H1 (cell line): ENCODE measurements at regions not wholly inside any gene's neighbourhood (a gene's known extent, or its start where the extent isn't known, plus 50 kb on each side); places are given as distances from the start of the nearest gene placed in this dataset.

Experiments used
- CTCF ChIA-PET: fragments of 300-600 bp; sonication (Branson Sonifier 250); formaldehyde crosslinking; loops from one replicate; lab custom pipeline; 2021; ENCODE audit not compliant: partially characterized antibody; lab: Charles Lee
- POLR2A ChIA-PET: fragments of 300-600 bp; sonication (Branson Sonifier 250); formaldehyde crosslinking; loops from one replicate; lab custom pipeline; 2021; ENCODE audit warnings: inconsistent platforms; ENCODE audit not compliant: partially characterized antibody; lab: Charles Lee
- DNase-seq, 2 experiments: peaks; one replicate each; pipeline versions ENCODE4 v3.0.0 to v3.0.0-alpha.2; 2010 to 2022; ENCODE audit warnings: low spot score in 2 of 2, low read depth in 1 of 2, mixed read lengths in 1 of 2
- FAIRE-seq: peaks from 2 replicates; lab custom pipeline; 2011; peaks lifted over from hg19 to GRCh38; lab: Jason Lieb, UNC
- H2AFZ ChIP-seq: 2 replicates; pipeline ENCODE4 v1.8.1; 2012; ENCODE audit warnings: low read length, inconsistent platforms
- H2AK5ac ChIP-seq: 2 replicates; pipeline ENCODE4 v1.6.1; 2013; ENCODE audit warnings: low read depth, low read length
- H2BK120ac ChIP-seq: replicated peaks from 2 replicates; pipeline ENCODE3; 2013; ENCODE audit warnings: low read depth, low read length, inconsistent platforms
- H2BK12ac ChIP-seq: 2 replicates; pipeline ENCODE4 v1.6.1; 2013; ENCODE audit warnings: low read depth, low read length
- H2BK15ac ChIP-seq: 2 replicates; pipeline ENCODE4 v1.6.1; 2013; ENCODE audit warnings: low read length
- H2BK20ac ChIP-seq: 2 replicates; pipeline ENCODE4 v1.6.1; 2013; ENCODE audit warnings: low read length
- H2BK5ac ChIP-seq: 2 replicates; pipeline ENCODE4 v1.6.1; 2013; ENCODE audit warnings: low read depth, low read length
- H3K14ac ChIP-seq: 2 replicates; pipeline ENCODE4 v1.6.1; 2013; ENCODE audit warnings: inconsistent platforms; ENCODE audit not compliant: insufficient read length
- H3K18ac ChIP-seq: 2 replicates; pipeline ENCODE4 v1.6.1; 2013; ENCODE audit warnings: low read length; ENCODE audit errors: extremely low read depth
- H3K23ac ChIP-seq: 2 replicates; pipeline ENCODE4 v1.6.1; 2013; ENCODE audit warnings: inconsistent platforms; ENCODE audit not compliant: insufficient read length
- H3K23me2 ChIP-seq: 2 replicates; pipeline ENCODE4 v1.6.1; 2013; ENCODE audit warnings: low read depth, low read length
- H3K27ac ChIP-seq: 2 replicates; pipeline ENCODE4 v1.6.1; 2011; ENCODE audit warnings: low read depth, low read length, inconsistent platforms
- H3K27me3 ChIP-seq, 4 experiments: replicated peaks in 1 of 4; 1 replicate in 1 of 4; 2 replicates in 3 of 4; pipeline versions ENCODE4 v1.6.1 to v1.8.1; 2011 to 2013; ENCODE audit warnings: low read length in 3 of 4, mild to moderate bottlenecking in 3 of 4, inconsistent platforms in 2 of 4, mixed read lengths in 2 of 4, moderate library complexity in 1 of 4; ENCODE audit not compliant: control insufficient read depth in 3 of 4, insufficient read depth in 3 of 4; ENCODE audit errors: extremely low read depth in 1 of 4
- H3K36me3 ChIP-seq, 4 experiments: 2 replicates each; pipeline versions ENCODE4 v1.6.1 to v1.8.1; 2011 to 2013; ENCODE audit warnings: mild to moderate bottlenecking in 4 of 4, low read length in 3 of 4, moderate library complexity in 2 of 4, control low read depth in 1 of 4, inconsistent platforms in 1 of 4; ENCODE audit not compliant: insufficient read depth in 4 of 4, control insufficient read depth in 2 of 4
- H3K4ac ChIP-seq: replicated peaks from 2 replicates; pipeline ENCODE3; 2013; ENCODE audit warnings: low read length, low read depth, mixed read lengths, inconsistent platforms; ENCODE audit not compliant: insufficient read length
- H3K4me1 ChIP-seq, 4 experiments: replicated peaks in 1 of 4; 1 replicate in 1 of 4; 2 replicates in 3 of 4; pipeline versions ENCODE4 v1.6.1 to v1.8.1; 2011 to 2013; ENCODE audit warnings: low read length in 3 of 4, inconsistent platforms in 2 of 4, mixed read lengths in 1 of 4; ENCODE audit not compliant: insufficient read depth in 4 of 4, control insufficient read depth in 3 of 4
- H3K4me2 ChIP-seq, 2 experiments: 2 replicates each; pipeline versions ENCODE4 v1.6.1 to v1.8.1; 2011 to 2013; ENCODE audit warnings: low read depth in 2 of 2, low read length in 2 of 2, control low read depth in 1 of 2, inconsistent platforms in 1 of 2, mild to moderate bottlenecking in 1 of 2; ENCODE audit not compliant: insufficient read depth in 1 of 2
- H3K4me3 ChIP-seq, 4 experiments: fragments of 200-600, 300-600 bp in 1 of 4; sonication (generic), shearing (Covaris generic), sonication (Bioruptor Twin) in 1 of 4; 2 replicates each; pipeline versions ENCODE4 v1.5.1 to v1.8.1; 2011 to 2016; ENCODE audit warnings: low read length in 4 of 4, low read depth in 3 of 4, control low read depth in 2 of 4, inconsistent platforms in 2 of 4, mild to moderate bottlenecking in 2 of 4, mixed read lengths in 1 of 4, moderate library complexity in 1 of 4; ENCODE audit not compliant: insufficient read depth in 2 of 4; ENCODE audit errors: extremely low read depth in 1 of 4
- H3K56ac ChIP-seq: replicated peaks from 2 replicates; pipeline ENCODE3; 2013; ENCODE audit warnings: low read depth, mild to moderate bottlenecking, mixed read lengths, low read length, inconsistent platforms; ENCODE audit not compliant: insufficient read length
- H3K79me1 ChIP-seq: 2 replicates; pipeline ENCODE4 v1.6.1; 2013; ENCODE audit warnings: low read depth, low read length, control low read depth
- H3K79me2 ChIP-seq, 2 experiments: 2 replicates each; pipeline versions ENCODE4 v1.6.1 to v1.8.1; 2012 to 2013; ENCODE audit warnings: low read length in 2 of 2, mild to moderate bottlenecking in 2 of 2, inconsistent platforms in 1 of 2; ENCODE audit not compliant: insufficient read depth in 2 of 2, control insufficient read depth in 1 of 2
- H3K9ac ChIP-seq, 4 experiments: replicated peaks in 1 of 4; 1 replicate in 1 of 4; 2 replicates in 3 of 4; pipeline versions ENCODE4 v1.6.1 to v1.8.1; 2011 to 2013; ENCODE audit warnings: low read depth in 3 of 4, low read length in 3 of 4, control low read depth in 2 of 4, mild to moderate bottlenecking in 2 of 4, moderate library complexity in 2 of 4, inconsistent platforms in 1 of 4; ENCODE audit errors: extremely low read depth in 1 of 4
- H3K9me3 ChIP-seq, 2 experiments: 2 replicates each; pipeline versions ENCODE4 v1.6.1 to v1.8.1; 2012 to 2013; ENCODE audit warnings: mild to moderate bottlenecking in 2 of 2, moderate library complexity in 2 of 2, control low read depth in 1 of 2, inconsistent platforms in 1 of 2, low read depth in 1 of 2, low read length in 1 of 2, mixed read lengths in 1 of 2; ENCODE audit not compliant: insufficient read depth in 2 of 2
- H4K20me1 ChIP-seq, 2 experiments: replicated peaks in 1 of 2; 2 replicates each; pipeline versions ENCODE3 to v1.8.1; 2011 to 2013; ENCODE audit warnings: inconsistent platforms in 2 of 2, low read length in 2 of 2, mild to moderate bottlenecking in 1 of 2; ENCODE audit not compliant: insufficient read depth in 2 of 2, control insufficient read depth in 1 of 2
- H4K5ac ChIP-seq: 2 replicates; pipeline ENCODE4 v1.6.1; 2013; ENCODE audit warnings: low read length, low read depth, mixed read lengths, inconsistent platforms; ENCODE audit not compliant: insufficient read length
- H4K8ac ChIP-seq: 2 replicates; pipeline ENCODE4 v1.8.0; 2013; ENCODE audit warnings: mild to moderate bottlenecking, moderate library complexity, low read length, inconsistent platforms; ENCODE audit not compliant: insufficient read depth; ENCODE audit errors: extremely low read depth
- H4K91ac ChIP-seq: replicated peaks from 2 replicates; pipeline ENCODE3; 2013; ENCODE audit warnings: low read length, mixed read lengths, inconsistent platforms; ENCODE audit not compliant: insufficient read length
- BACH1 ChIP-seq: IDR thresholded peaks from 2 replicates; pipeline ENCODE4 v1.6.1; 2012; ENCODE audit warnings: low read length, improper control_type of control experiment
- BCL11A ChIP-seq, 2 experiments: IDR thresholded peaks; one replicate each; pipeline ENCODE4 v1.6.1; 2011; ENCODE audit warnings: low read depth in 2 of 2, low read length in 2 of 2, mild to moderate bottlenecking in 2 of 2
- CBX5 ChIP-seq: fragments of 300-800, 300-1000 bp; sonication (generic); IDR thresholded peaks from 2 replicates; pipeline ENCODE4 v1.7.1; 2016; ENCODE audit warnings: antibody characterized with exemption, low read length, low read depth
- CBX8 ChIP-seq: fragments of 300-800, 300-1000 bp; sonication (generic); IDR thresholded peaks from 2 replicates; pipeline ENCODE4 v1.7.1; 2016; ENCODE audit warnings: low read depth, low read length, borderline replicate concordance
- CEBPB ChIP-seq: IDR thresholded peaks from 2 replicates; pipeline ENCODE4 v1.6.1; 2012; ENCODE audit warnings: low read depth, low read length
- KDM4A ChIP-seq: IDR thresholded peaks from one replicate; pipeline ENCODE4 v1.7.1; 2012; ENCODE audit warnings: low read depth, mild to moderate bottlenecking, moderate library complexity, low read length, inconsistent platforms; ENCODE audit not compliant: severe bottlenecking
- KDM5A ChIP-seq: fragments of 200-600 bp; IDR thresholded peaks from 2 replicates; pipeline ENCODE4 v1.7.1; 2012; ENCODE audit warnings: mild to moderate bottlenecking, low read length, inconsistent platforms, mixed read lengths
- PHF8 ChIP-seq: fragments of 200-600 bp; sonication (generic); conservative IDR thresholded peaks from 2 replicates; pipeline ENCODE4 v1.7.1; 2012; ENCODE audit warnings: low read depth, mild to moderate bottlenecking, inconsistent platforms, low read length, moderate library complexity
- RNF2 ChIP-seq: fragments of 200-900, 300-1000 bp; sonication (generic); IDR thresholded peaks from 2 replicates; pipeline ENCODE4 v1.7.1; 2016; ENCODE audit warnings: borderline replicate concordance, low read depth, mild to moderate bottlenecking, antibody characterized with exemption, low read length; ENCODE audit not compliant: poor library complexity, severe bottlenecking; ENCODE audit errors: missing control alignments
- SIN3A ChIP-seq, 2 experiments: IDR thresholded peaks in 1 of 2; conservative IDR thresholded peaks in 1 of 2; 2 replicates each; pipeline ENCODE4 v1.6.1; 2011 to 2012; ENCODE audit warnings: low read length in 2 of 2, improper control_type of control experiment in 1 of 2, low read depth in 1 of 2, mild to moderate bottlenecking in 1 of 2
- TCF12 ChIP-seq: IDR thresholded peaks from 2 replicates; pipeline ENCODE4 v1.6.1; 2011; ENCODE audit warnings: low read depth, mild to moderate bottlenecking, low read length
- WGBS, 2 experiments: shearing (Covaris generic) in 1 of 2; methylation state at CpG; one replicate each; pipeline versions ENCODE4 v1.1.6 to v1.1.7; 2013 to 2015; ENCODE audit warnings: low lambda C conversion rate in 2 of 2, mixed read lengths in 2 of 2, inconsistent platforms in 1 of 2, low coverage in 1 of 2, missing lambda C conversion rate in 1 of 2; ENCODE audit not compliant: insufficient replicate concordance in 2 of 2, insufficient coverage in 1 of 2, insufficient read length in 1 of 2; ENCODE audit errors: extremely low coverage in 1 of 2, missing lambda C conversion rate in 1 of 2; 5-methylcytosine and 5-hydroxymethylcytosine counted together
- TF ChIP-seq, protein P1 (sequence below): IDR thresholded peaks from 2 replicates; pipeline ENCODE4 v1.6.1; 2012; ENCODE audit warnings: inconsistent platforms
- TF ChIP-seq, protein P2 (sequence below): IDR thresholded peaks from 2 replicates; pipeline ENCODE4 v1.6.1; 2011; ENCODE audit warnings: low read length, improper control_type of control experiment

DNA sequence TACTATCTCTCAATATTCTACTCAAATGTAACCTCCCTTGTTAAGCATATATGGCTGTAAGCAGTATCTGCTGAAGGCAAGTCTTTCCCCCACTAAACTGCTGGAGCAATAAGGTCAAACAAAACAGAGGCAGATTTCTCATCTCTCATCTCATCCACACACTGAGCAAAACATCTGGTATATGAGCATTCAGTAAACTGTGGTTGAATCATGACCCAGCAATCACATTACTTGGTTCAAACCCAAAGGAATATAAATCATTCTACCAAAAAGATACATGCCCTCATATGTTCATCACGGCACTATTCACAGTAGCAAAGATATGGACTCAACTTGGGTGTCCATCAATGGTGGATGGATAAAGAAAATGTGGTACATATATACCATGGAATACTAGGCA, 344.4 kb downstream of the SUCLA2 start:
- DNase-seq (no peak), FAIRE-seq (no peak)
- H3K4me2 ChIP-seq: no peak overlapping the region
- H4K5ac ChIP-seq: no peak overlapping the region
- H3K18ac ChIP-seq: no peak overlapping the region
- 90% methylated on average over 1 of the region's 1 CpG; no CpG with 5 or more reads in 1 of the 2 experiments for WGBS, 2 experiments
- H3K9ac ChIP-seq: no peak overlapping the region
- peaks cover 3% of the 10 kb centered on the region; the same call in 1 of the 2 replicates for H3K23me2 ChIP-seq
- no peak overlapping the region for H3K27ac ChIP-seq
- H3K56ac ChIP-seq: no peak overlapping the region
- H2AK5ac ChIP-seq: no peak overlapping the region
- H4K20me1 ChIP-seq: no peaks in the 10 kb centered on the region
- no peak overlapping the region for H3K4ac ChIP-seq
- no peaks in the 10 kb centered on the region for H3K27me3 ChIP-seq
- H4K91ac ChIP-seq: no peak overlapping the region
- no peaks in the 10 kb centered on the region for H3K36me3 ChIP-seq
- H2BK5ac ChIP-seq: no peak overlapping the region
- no peak overlapping the region for H3K4me3 ChIP-seq
- no peaks in the 10 kb centered on the region for H3K4me1 ChIP-seq
- POLR2A ChIA-PET: no interaction called here
- H3K79me2 ChIP-seq: no peaks in the 10 kb centered on the region
- H3K14ac ChIP-seq: no peak overlapping the region
- H2BK15ac ChIP-seq: no peak overlapping the region
- H3K23ac ChIP-seq: no peak overlapping the region
- no peaks in the 10 kb centered on the region for H3K9me3 ChIP-seq
- H4K8ac ChIP-seq: no peak overlapping the region
- no peaks in the 10 kb centered on the region for H3K79me1 ChIP-seq
- no peak overlapping the region for H2BK12ac ChIP-seq
- no peak overlapping the region for H2AFZ ChIP-seq
- no peak overlapping the region for H2BK20ac ChIP-seq
- H2BK120ac ChIP-seq: no peak overlapping the region
- CTCF ChIA-PET: no interaction called here
- TF ChIP-seq KDM5A (no peak), PHF8 (no peak), BACH1 (no peak), CBX8 (no peak), KDM4A (no peak), CEBPB (no peak), SIN3A (conservative IDR thresholded peaks at IDR 0.05 in 1 of 2, IDR thresholded peaks at IDR 0.05 in 1 of 2; ENCODE audit: low read depth in 1 of 2, low read length in 2 of 2) (no peak), CBX5 (no peak), BCL11A (IDR thresholded peaks at IDR 0.05; ENCODE audit: low read depth in 2 of 2, low read length in 2 of 2) (no peak), TCF12 (no peak), RNF2 (no peak)
- TF ChIP-seq, protein P1, sequence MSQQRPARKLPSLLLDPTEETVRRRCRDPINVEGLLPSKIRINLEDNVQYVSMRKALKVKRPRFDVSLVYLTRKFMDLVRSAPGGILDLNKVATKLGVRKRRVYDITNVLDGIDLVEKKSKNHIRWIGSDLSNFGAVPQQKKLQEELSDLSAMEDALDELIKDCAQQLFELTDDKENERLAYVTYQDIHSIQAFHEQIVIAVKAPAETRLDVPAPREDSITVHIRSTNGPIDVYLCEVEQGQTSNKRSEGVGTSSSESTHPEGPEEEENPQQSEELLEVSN: no peak
- TF ChIP-seq, protein P2, sequence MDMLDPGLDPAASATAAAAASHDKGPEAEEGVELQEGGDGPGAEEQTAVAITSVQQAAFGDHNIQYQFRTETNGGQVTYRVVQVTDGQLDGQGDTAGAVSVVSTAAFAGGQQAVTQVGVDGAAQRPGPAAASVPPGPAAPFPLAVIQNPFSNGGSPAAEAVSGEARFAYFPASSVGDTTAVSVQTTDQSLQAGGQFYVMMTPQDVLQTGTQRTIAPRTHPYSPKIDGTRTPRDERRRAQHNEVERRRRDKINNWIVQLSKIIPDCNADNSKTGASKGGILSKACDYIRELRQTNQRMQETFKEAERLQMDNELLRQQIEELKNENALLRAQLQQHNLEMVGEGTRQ: no peak
